SK-N-SH treated with all-trans-retinoic acid at 6 μM for 48 hours (cell line): ENCODE measurements at regions not wholly inside any gene's neighbourhood (a gene's known extent, or its start where the extent isn't known, plus 50 kb on each side); places are given as distances from the start of the nearest gene placed in this dataset.

Source experiments
- ATAC-seq: fragments of 200-7000 bp; cut with Tn5 transposase; 3 replicates; pipeline ENCODE4 v1.9.1; 2020; ENCODE audit warnings: mild to moderate bottlenecking, moderate library complexity
- ARNTL ChIP-seq: fragments of 450-650 bp; formaldehyde crosslinking; IDR thresholded peaks from 2 replicates; pipeline ENCODE4 v1.5.0; 2020; ENCODE audit warnings: low read depth, mild to moderate bottlenecking, moderate library complexity, borderline replicate concordance
- BACH2 ChIP-seq: fragments of 250-450 bp; sonication (Bioruptor Pico); IDR thresholded peaks from 2 replicates; pipeline ENCODE4 v1.9.0; 2021; ENCODE audit warnings: mild to moderate bottlenecking, borderline replicate concordance
- CREB5 ChIP-seq: fragments of 250-450 bp; sonication (Bioruptor Pico); IDR thresholded peaks from 2 replicates; pipeline ENCODE4 v1.5.1; 2020; ENCODE audit warnings: low read depth, mild to moderate bottlenecking, moderate library complexity
- CSDC2 ChIP-seq: fragments of 250-450 bp; sonication (Bioruptor Pico); IDR thresholded peaks from 2 replicates; pipeline ENCODE4 v1.5.0; 2020; ENCODE audit warnings: mild to moderate bottlenecking, moderate library complexity
- CSRNP3 ChIP-seq: fragments of 250-450 bp; sonication (Bioruptor Pico); IDR thresholded peaks from 2 replicates; pipeline ENCODE4 v1.5.1; 2021; ENCODE audit warnings: mild to moderate bottlenecking, moderate library complexity
- ESRRG ChIP-seq: fragments of 250-450 bp; sonication (Bioruptor Pico); IDR thresholded peaks from 2 replicates; pipeline ENCODE4 v1.6.1; 2021; ENCODE audit warnings: mild to moderate bottlenecking
- GLIS3 ChIP-seq: fragments of 250-450 bp; sonication (Bioruptor Pico); IDR thresholded peaks from 2 replicates; pipeline ENCODE4 v1.5.0; 2020; ENCODE audit warnings: mild to moderate bottlenecking, moderate library complexity
- ISL1 ChIP-seq: fragments of 250-450 bp; sonication (Bioruptor Pico); IDR thresholded peaks from 2 replicates; pipeline ENCODE4 v2.1.2; 2022; ENCODE audit warnings: mild to moderate bottlenecking, moderate library complexity
- OSR1 ChIP-seq: fragments of 250-450 bp; sonication (Bioruptor Pico); IDR thresholded peaks from 2 replicates; pipeline ENCODE4 v1.8.0; 2022; ENCODE audit warnings: moderate library complexity, mild to moderate bottlenecking, inconsistent platforms
- PATZ1 ChIP-seq: fragments of 250-450 bp; sonication (Bioruptor Pico); IDR thresholded peaks from 2 replicates; pipeline ENCODE4 v1.8.0; 2020; ENCODE audit warnings: mild to moderate bottlenecking, moderate library complexity, borderline replicate concordance
- POU6F1 ChIP-seq: fragments of 250-450 bp; sonication (Bioruptor Pico); IDR thresholded peaks from 2 replicates; pipeline ENCODE4 v1.8.0; 2021; ENCODE audit warnings: low read depth, mild to moderate bottlenecking, moderate library complexity, borderline replicate concordance
- SNAI2 ChIP-seq: fragments of 250-450 bp; sonication (Bioruptor Pico); IDR thresholded peaks from 2 replicates; pipeline ENCODE4 v1.5.0; 2020; ENCODE audit warnings: mild to moderate bottlenecking, moderate library complexity
- TCF4 ChIP-seq: fragments of 250-450 bp; sonication (Bioruptor Pico); IDR thresholded peaks from 2 replicates; pipeline ENCODE4 v1.8.0; 2021; ENCODE audit warnings: mild to moderate bottlenecking, moderate library complexity, borderline replicate concordance
- TOX ChIP-seq: fragments of 250-450 bp; sonication (Bioruptor Pico); IDR thresholded peaks from 2 replicates; pipeline ENCODE4 v1.8.0; 2021; ENCODE audit warnings: mild to moderate bottlenecking, moderate library complexity, borderline replicate concordance
- TSHZ2 ChIP-seq: fragments of 250-450 bp; sonication (Bioruptor Pico); IDR thresholded peaks from 2 replicates; pipeline ENCODE4 v1.5.0; 2020; ENCODE audit warnings: mild to moderate bottlenecking, moderate library complexity
- ZFP3 ChIP-seq: fragments of 250-450 bp; sonication (Bioruptor Pico); IDR thresholded peaks from 2 replicates; pipeline ENCODE4 v1.5.0; 2020; ENCODE audit warnings: mild to moderate bottlenecking, moderate library complexity
- ZFP30 ChIP-seq: fragments of 450-650 bp; formaldehyde crosslinking; IDR thresholded peaks from 2 replicates; pipeline ENCODE4 v1.5.0; 2022; ENCODE audit warnings: mild to moderate bottlenecking, moderate library complexity
- ZNF565 ChIP-seq: fragments of 450-650 bp; formaldehyde crosslinking; conservative IDR thresholded peaks from 2 replicates; pipeline ENCODE4 v1.5.0; 2020; ENCODE audit warnings: low read depth, mild to moderate bottlenecking, moderate library complexity
- ZNF70 ChIP-seq: fragments of 450-650 bp; formaldehyde crosslinking; IDR thresholded peaks from 2 replicates; pipeline ENCODE4 v1.5.0; 2020; ENCODE audit warnings: mild to moderate bottlenecking, moderate library complexity
- ZNF8 ChIP-seq: fragments of 450-650 bp; formaldehyde crosslinking; IDR thresholded peaks from 2 replicates; pipeline ENCODE4 v1.5.0; 2020; ENCODE audit warnings: mild to moderate bottlenecking, moderate library complexity

GRCh38 chr9:70466976-70467561, 52.6 kb upstream of the KLF9 start:
- ATAC-seq, result no peak; the same call in 2 of the 3 replicates
- TF ChIP-seq PATZ1 (CRISPR knock-in tag) (no peak), CSRNP3 (no peak), ZFP30 (CRISPR knock-in tag) (no peak), ZNF565 (CRISPR knock-in tag) (no peak), POU6F1 (no peak), ZNF70 (CRISPR knock-in tag) (no peak), TSHZ2 (no peak), CSDC2 (no peak), BACH2 (CRISPR knock-in tag) (no peak)

- TF ChIP-seq ZFP30 (CRISPR knock-in tag) (no peak), POU6F1 (no peak), CREB5 (no peak), ZNF70 (CRISPR knock-in tag) (no peak), ISL1 (CRISPR knock-in tag) (no peak), OSR1 (CRISPR knock-in tag) (no peak), ZFP3 (no peak)
- TF ChIP-seq, all 23 proteins: peak for 0
- no peak for ATAC-seq
Observed at GRCh38 chr9:70465904-70466303, 51.4 kb upstream of the KLF9 start.

GRCh38 chr9:70465398-70465797, 50.9 kb upstream of the KLF9 start:
- TF ChIP-seq TOX (no peak), OSR1 (CRISPR knock-in tag) (no peak), TSHZ2 (no peak), CREB5 (no peak), ZNF8 (CRISPR knock-in tag) (no peak), TCF4 (CRISPR knock-in tag) (no peak), ARNTL (CRISPR knock-in tag) (no peak), ZNF565 (CRISPR knock-in tag) (no peak), ZFP30 (CRISPR knock-in tag) (no peak), SNAI2 (CRISPR knock-in tag) (no peak), GLIS3 (CRISPR knock-in tag) (no peak), POU6F1 (no peak), ZFP3 (no peak), ESRRG (no peak)
- ATAC-seq, result no peak
